BLaER1 treated with 17β-estradiol and CSF1 and Interleukin-3, amounts not matched to agents 10 nM and 100 nM (cell line): ENCODE measurements at regions not wholly inside any gene's neighbourhood (a gene's known extent, or its start where the extent isn't known, plus 50 kb on each side); places are given as distances from the start of the nearest gene placed in this dataset.

Experiments
- H3K27ac ChIP-seq, 11 experiments: shearing (Covaris generic); formaldehyde crosslinking; 2 replicates each; pipeline ENCODE4 v1.8.1; 2022
- H3K27me3 ChIP-seq, 11 experiments: shearing (Covaris generic); formaldehyde crosslinking; 2 replicates each; pipeline ENCODE4 v1.8.1; 2022
- H3K36me3 ChIP-seq, 11 experiments: shearing (Covaris generic); formaldehyde crosslinking; 2 replicates each; pipeline ENCODE4 v1.8.1; 2022
- H3K4me1 ChIP-seq, 10 experiments: shearing (Covaris generic); formaldehyde crosslinking; 2 replicates each; pipeline ENCODE4 v1.8.1; 2022
- H3K4me2 ChIP-seq, 11 experiments: shearing (Covaris generic); formaldehyde crosslinking; 2 replicates each; pipeline ENCODE4 v1.8.1; 2022
- H3K4me3 ChIP-seq, 10 experiments: shearing (Covaris generic); formaldehyde crosslinking; 2 replicates each; pipeline ENCODE4 v1.8.1; 2022
- H3K9ac ChIP-seq, 11 experiments: shearing (Covaris generic); formaldehyde crosslinking; 2 replicates each; pipeline ENCODE4 v1.8.1; 2022
- H3K9me3 ChIP-seq, 11 experiments: shearing (Covaris generic); formaldehyde crosslinking; replicated peaks in 1 of 11; 2 replicates each; pipeline ENCODE4 v1.8.1; 2022
- H4K20me1 ChIP-seq, 11 experiments: shearing (Covaris generic); formaldehyde crosslinking; 2 replicates each; pipeline ENCODE4 v1.8.1; 2022
- Cebpa-rat ChIP-seq, 11 experiments: shearing (Covaris generic); IDR thresholded peaks; 2 replicates each; pipeline ENCODE4 v1.8.1; 2022

DNA sequence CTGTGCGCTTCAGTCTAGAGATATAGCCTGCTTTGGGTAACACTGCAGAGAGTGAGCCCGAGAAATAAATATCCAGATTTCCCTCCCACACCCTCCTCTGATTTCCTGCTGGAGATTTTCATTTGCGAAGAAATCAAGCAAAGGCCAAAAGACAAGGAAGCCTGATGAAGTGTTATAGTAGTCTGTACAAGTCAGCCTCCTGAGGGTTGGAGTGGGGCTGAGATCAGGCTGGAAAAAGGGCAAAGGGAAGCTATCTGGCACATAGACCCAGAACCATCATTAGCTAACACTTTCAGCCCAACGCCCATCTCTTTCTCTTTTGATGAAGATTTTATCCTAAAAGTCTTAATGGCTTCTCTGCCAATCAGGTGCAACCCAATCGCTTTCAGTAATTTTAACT lies 154.6 kb upstream of the SLC44A1 start:
- Histone ChIP-seq H3K27me3 (no peaks in the 10 kb centered on the region), H3K27ac (no peak overlapping the region), H3K36me3 (no peaks in the 10 kb centered on the region), H3K4me1 (0 out of 20 replicates have a peak, but pooled peaks cover 0 to 5% (median 0%) of the 10 kb centered on the region in 10 experiments), H3K4me2 (no peak overlapping the region), H3K4me3 (no peak overlapping the region), H3K9me3 (peaks cover 0 to 9% (median 0%) of the 10 kb centered on the region in 11 experiments; a peak in 7 of 22 replicates), H4K20me1 (no peaks in the 10 kb centered on the region), H3K9ac (no peak overlapping the region)
- no peak for TF ChIP-seq Cebpa-rat (IDR thresholded peaks at IDR 0.05)

DNA sequence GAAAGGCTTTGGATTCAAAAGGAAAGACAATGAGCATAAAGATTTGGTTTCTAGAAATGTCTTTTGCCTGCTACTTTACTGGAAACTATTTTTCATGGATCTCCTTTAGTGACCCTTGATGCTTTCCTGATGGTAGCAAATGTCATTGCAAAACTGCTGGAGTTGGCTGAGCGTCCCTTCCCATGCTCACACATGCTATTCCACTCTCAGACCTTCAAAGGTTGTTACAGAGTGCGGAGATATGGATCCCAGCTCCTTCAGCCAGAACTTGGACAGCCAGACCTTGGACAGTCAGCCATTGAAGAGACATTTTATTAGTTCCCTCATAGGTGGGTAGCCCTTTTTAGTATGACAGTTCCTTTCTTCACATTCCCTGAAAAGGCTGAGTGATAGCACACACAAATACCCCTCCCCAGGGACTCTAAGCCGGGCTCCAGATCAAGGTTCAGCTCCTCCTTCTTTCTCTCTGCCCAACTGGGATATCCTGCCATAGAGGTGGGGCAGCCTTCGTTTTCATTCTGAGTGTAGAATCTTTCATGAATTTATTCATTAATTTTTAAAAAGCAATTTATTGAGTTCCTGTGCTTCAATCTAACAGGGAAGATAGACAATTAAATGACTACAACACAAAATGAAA lies 153.3 kb upstream of the SLC44A1 start:
- 0 out of 22 replicates have a peak overlapping the region, but pooled peaks of 1 of the 11 experiments have one; percentile 2 for H3K4me2 ChIP-seq
- H3K4me3 ChIP-seq: no peak overlapping the region
- H3K36me3 ChIP-seq: no peaks in the 10 kb centered on the region
- H3K9ac ChIP-seq: no peak overlapping the region
- H3K27ac ChIP-seq: no peak overlapping the region
- H4K20me1 ChIP-seq: no peaks in the 10 kb centered on the region
- H3K4me1 ChIP-seq: 0 out of 20 replicates have a peak, but pooled peaks cover 0 to 5% (median 0%) of the 10 kb centered on the region in 10 experiments
- H3K9me3 ChIP-seq: peaks cover 0 to 9% (median 0%) of the 10 kb centered on the region in 11 experiments; a peak in 7 of 22 replicates
- H3K27me3 ChIP-seq: no peaks in the 10 kb centered on the region
- TF ChIP-seq Cebpa-rat (IDR thresholded peaks at IDR 0.05): no peak

DNA sequence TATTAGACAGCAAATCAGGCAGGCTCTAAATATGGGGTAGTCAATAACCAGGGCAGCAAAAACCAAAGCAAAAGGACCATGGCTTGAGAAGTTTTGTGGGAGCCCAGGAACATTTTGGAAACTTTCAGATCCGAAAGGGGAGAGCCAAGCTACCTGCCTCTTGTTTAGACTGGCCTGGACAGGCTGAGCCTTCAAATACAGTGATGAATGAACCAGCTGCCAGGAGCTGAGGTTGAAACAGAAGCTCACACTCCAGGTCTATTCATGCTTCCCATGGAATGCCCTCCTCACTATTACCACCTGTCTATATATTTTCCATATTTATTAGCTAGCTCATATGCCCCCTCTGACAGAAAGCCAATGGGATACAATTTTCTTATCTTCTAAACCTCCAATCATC lies 150.8 kb upstream of the SLC44A1 start:
- Histone ChIP-seq H3K4me2 (no peak overlapping the region), H3K9me3 (peaks cover 0 to 7% (median 0%) of the 10 kb centered on the region in 11 experiments; a peak in 7 of 22 replicates), H3K4me3 (no peak overlapping the region), H3K4me1 (0 out of 20 replicates have a peak, but pooled peaks cover 0 to 5% (median 0%) of the 10 kb centered on the region in 10 experiments), H3K9ac (no peak overlapping the region), H3K27ac (no peak overlapping the region), H3K36me3 (no peaks in the 10 kb centered on the region), H4K20me1 (no peaks in the 10 kb centered on the region), H3K27me3 (no peaks in the 10 kb centered on the region)
- TF ChIP-seq Cebpa-rat (IDR thresholded peaks at IDR 0.05): no peak

DNA sequence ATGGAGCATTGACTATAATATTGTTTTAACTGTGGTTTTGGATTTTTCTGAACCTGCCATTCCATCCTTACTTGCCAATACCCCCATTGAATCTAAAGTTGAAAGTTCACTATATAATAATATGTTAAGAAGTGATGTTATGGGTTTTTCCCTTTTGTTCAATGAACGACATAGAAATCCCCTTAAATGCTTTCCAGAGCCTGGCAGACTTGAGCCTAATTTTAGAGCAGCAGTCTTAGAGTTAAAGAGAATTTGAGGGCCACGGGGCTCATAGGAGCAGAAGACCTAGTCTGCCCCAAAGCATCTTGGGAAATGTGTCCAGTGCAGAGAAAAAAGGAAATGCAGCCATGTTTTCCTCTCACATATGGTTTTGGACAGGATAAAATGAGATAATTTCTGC lies 146.1 kb upstream of the SLC44A1 start:
- TF ChIP-seq Cebpa-rat (IDR thresholded peaks at IDR 0.05): no peak
- H3K36me3 ChIP-seq: no peaks in the 10 kb centered on the region
- H3K4me1 ChIP-seq: no peaks in the 10 kb centered on the region
- no peak overlapping the region for H3K27ac ChIP-seq
- no peaks in the 10 kb centered on the region for H3K27me3 ChIP-seq
- no peaks in the 10 kb centered on the region for H4K20me1 ChIP-seq
- H3K4me2 ChIP-seq: no peak overlapping the region
- H3K9ac ChIP-seq: no peak overlapping the region
- no peaks in the 10 kb centered on the region for H3K9me3 ChIP-seq
- H3K4me3 ChIP-seq: no peak overlapping the region

DNA sequence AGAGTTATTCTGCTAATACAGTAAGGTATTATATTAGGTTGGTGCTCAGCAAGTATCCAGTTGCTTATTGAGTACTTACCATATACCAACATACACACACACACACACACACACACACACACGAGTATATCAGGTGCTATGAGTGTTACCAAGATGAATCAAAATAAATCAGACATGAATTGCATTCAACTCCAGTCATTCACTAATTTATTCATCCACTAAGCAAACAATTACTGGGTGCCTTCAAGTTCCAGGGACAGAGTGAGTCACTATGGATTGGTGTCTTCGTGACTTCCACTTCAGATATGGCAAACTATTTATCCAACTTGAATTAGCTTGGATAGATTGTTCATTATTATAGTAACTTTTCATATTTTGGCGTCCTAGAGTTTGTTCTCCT lies 140.7 kb upstream of the SLC44A1 start:
- Histone ChIP-seq H3K27me3 (no peaks in the 10 kb centered on the region), H3K27ac (no peak overlapping the region), H3K36me3 (no peaks in the 10 kb centered on the region), H3K9me3 (peaks cover 0 to 9% (median 6%) of the 10 kb centered on the region in 11 experiments; a peak in 9 of 22 replicates), H3K9ac (no peak overlapping the region), H3K4me1 (no peaks in the 10 kb centered on the region), H3K4me3 (no peak overlapping the region), H3K4me2 (no peak overlapping the region), H4K20me1 (no peaks in the 10 kb centered on the region)
- TF ChIP-seq Cebpa-rat (IDR thresholded peaks at IDR 0.05): no peak

DNA sequence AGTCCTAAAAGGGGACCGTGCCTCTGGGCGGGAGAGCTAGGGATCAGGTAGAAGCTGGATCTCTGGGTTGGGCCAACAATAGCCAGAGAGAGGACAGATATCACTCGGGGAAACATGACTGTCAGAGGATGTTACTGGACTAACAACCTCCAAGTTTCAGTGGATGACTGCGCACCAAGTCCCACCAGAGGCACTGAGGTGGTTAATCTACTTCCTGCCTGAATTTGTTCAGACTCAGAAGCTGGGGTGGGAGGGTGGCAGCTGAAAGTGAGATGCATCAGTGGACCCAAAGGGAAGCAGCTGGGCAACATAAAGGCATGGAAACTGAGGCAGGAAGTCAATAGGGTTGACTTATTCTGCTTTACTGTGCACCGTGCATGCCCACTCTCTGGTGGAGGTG lies 130.1 kb upstream of the SLC44A1 start:
- Histone ChIP-seq H3K4me1 (peaks cover 54 to 79% (median 65%) of the 10 kb centered on the region in 10 experiments), H3K27me3 (no peaks in the 10 kb centered on the region), H3K4me3 (peak overlapping the region in 7 of 10 experiments; percentile 7 to 34 (median 24); a peak in 6 of 20 replicates), H3K27ac (peak overlapping the region; percentile 69 to 91 (median 77)), H3K9me3 (no peaks in the 10 kb centered on the region), H3K4me2 (peak overlapping the region; percentile 83 to 95 (median 89)), H3K36me3 (no peaks in the 10 kb centered on the region), H4K20me1 (no peaks in the 10 kb centered on the region), H3K9ac (peak overlapping the region; percentile 24 to 79 (median 58); a peak in 18 of 22 replicates)
- TF ChIP-seq Cebpa-rat (IDR thresholded peaks at IDR 0.05): no peak

DNA sequence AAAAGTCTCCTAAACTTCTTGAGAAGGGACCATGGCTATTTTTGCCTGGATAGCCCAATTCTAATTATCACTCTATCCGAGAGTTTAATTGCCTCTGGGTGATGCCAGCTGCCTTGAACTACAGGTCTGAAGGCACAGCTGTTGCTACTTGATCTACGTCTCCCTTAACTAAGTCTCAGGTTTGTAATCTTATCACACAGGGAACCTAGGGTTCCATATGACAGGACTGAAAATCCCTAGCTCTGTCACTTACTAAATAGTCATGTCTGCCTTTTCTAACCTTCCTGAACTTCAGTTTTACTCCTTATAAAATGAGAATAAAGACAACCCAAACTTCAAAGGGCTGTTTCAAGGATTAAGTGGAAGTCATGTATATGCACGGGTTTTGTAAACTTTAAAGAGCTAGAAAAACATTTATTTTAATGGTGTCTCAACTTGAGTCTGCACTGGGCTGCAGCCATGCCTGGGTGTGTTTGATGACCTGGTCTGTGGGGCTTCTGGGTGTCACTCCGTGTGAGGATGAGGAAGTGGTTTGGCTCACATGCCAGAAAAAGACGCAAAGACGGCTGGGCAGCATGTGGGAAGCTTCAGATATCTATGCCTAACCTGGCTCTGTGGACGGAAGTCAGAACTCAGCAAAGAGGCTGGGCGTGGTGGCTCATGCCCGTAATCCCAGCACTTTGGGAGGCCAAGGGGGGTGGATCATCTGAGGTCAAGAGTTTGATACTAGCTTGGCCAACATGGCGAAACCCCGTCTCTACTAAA lies 129.3 kb upstream of the SLC44A1 start:
- no peaks in the 10 kb centered on the region for H3K27me3 ChIP-seq
- peak overlapping the region in 4 of 10 experiments; percentile 1 to 34 (median 15); a peak in 3 of 20 replicates for H3K4me3 ChIP-seq
- peak overlapping the region; percentile 69 to 91 (median 77) for H3K27ac ChIP-seq
- no peaks in the 10 kb centered on the region for H3K9me3 ChIP-seq
- no peak for TF ChIP-seq Cebpa-rat (IDR thresholded peaks at IDR 0.05)
- peak overlapping the region; percentile 83 to 95 (median 89) for H3K4me2 ChIP-seq
- H3K9ac ChIP-seq: peak overlapping the region; percentile 24 to 79 (median 55); a peak in 20 of 22 replicates
- H3K36me3 ChIP-seq: no peaks in the 10 kb centered on the region
- H3K4me1 ChIP-seq: peaks cover 54 to 81% (median 66%) of the 10 kb centered on the region in 10 experiments
- H4K20me1 ChIP-seq: no peaks in the 10 kb centered on the region

DNA sequence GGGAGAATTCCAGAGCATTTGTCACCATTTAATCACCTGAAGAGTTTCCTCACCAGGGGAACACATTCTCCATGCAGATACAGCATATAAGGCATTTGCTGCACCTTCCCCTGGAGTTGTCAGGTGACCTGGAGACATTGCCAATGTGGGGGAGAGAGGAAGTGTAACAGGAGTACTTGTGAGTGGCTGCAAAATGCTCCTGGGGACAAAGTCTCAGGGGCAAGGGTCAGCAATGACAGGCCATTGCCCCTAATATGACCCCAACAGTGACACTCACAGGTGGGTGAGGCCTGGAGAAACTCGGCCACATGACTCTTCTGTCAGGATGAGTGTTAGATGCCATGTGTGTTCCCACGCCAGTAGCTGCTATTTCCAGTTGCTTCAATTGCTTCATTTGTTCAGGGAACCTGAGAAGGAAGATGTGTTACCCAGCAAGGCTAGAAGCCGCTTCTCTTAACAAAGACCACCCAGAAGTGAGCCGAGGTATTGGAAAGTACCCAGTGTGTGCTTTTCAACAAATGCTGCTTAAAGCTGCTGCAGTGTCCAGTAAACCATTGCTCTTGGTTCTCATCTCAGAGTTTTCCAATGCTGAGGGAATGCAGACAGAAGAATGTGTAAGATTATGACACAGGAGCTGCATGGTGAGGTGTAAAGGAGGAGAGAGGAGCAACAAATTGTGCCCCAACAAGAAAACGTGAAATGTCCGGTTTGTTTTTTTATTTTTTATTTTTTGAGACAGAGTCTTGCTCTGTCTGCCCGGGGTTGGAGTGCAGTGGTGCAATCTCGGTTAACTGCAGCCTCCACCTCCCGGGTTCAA lies 128.2 kb upstream of the SLC44A1 start:
- no peaks in the 10 kb centered on the region for H3K27me3 ChIP-seq
- peak overlapping the region in 6 of 11 experiments; percentile 3 to 74 (median 58); a peak in 4 of 22 replicates for H3K9ac ChIP-seq
- H4K20me1 ChIP-seq: no peaks in the 10 kb centered on the region
- no peaks in the 10 kb centered on the region for H3K36me3 ChIP-seq
- H3K27ac ChIP-seq: peak overlapping the region; percentile 69 to 90 (median 75); a peak in 21 of 22 replicates
- no peaks in the 10 kb centered on the region for H3K9me3 ChIP-seq
- H3K4me2 ChIP-seq: peak overlapping the region; percentile 83 to 95 (median 89)
- peaks cover 58 to 81% (median 72%) of the 10 kb centered on the region in 10 experiments for H3K4me1 ChIP-seq
- no peak overlapping the region for H3K4me3 ChIP-seq
- TF ChIP-seq Cebpa-rat (IDR thresholded peaks at IDR 0.05): no peak
